ENCODE measurements at regions not wholly inside any gene's neighbourhood (a gene's known extent, or its start where the extent isn't known, plus 50 kb on each side); places are given as distances from the start of the nearest gene placed in this dataset.

DNA sequence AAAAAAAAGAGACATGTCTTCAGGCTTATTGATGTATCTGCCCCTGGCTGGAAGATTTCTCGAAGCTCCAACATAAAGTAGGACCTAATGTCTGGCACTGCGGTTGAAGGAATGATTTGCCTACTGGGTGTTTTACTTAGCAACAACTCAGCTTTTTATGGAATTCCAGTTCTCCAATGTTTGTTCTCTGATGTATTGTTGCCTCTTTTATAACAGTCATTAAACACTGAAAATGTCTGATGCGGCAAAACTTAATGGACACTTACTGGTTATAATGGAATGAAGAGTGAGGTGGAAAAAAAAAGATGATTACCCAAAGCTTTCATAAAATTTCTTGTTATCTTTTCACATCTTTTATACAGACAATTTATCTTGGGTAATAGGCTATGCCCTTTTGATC is 75.6 kb upstream of the ZFP42 start:
- Histone ChIP-seq H3K4me3 (no peak overlapping the region), H3K27me3 (no peaks in the 10 kb centered on the region), H3K27ac (no peak overlapping the region), H3K36me3 (no peaks in the 10 kb centered on the region), H3K4me1 (peaks cover 0 to 15% (median 0%) of the 10 kb centered on the region in 3 donors), H3K9me3 (no peaks in the 10 kb centered on the region)
- WGBS, 2 donors (ENCODE audit: low coverage in 1 of 2), result 97 to 100% methylated on average over 3 of the region's 3 CpGs
- no peak for ATAC-seq
- TF ChIP-seq CTCF (IDR thresholded peaks at IDR 0.05) (no peak), POLR2AphosphoS5 (IDR thresholded peaks at IDR 0.05) (no peak), POLR2A (IDR thresholded peaks at IDR 0.05) (no peak), EP300 (IDR thresholded peaks at IDR 0.05) (no peak)

DNA sequence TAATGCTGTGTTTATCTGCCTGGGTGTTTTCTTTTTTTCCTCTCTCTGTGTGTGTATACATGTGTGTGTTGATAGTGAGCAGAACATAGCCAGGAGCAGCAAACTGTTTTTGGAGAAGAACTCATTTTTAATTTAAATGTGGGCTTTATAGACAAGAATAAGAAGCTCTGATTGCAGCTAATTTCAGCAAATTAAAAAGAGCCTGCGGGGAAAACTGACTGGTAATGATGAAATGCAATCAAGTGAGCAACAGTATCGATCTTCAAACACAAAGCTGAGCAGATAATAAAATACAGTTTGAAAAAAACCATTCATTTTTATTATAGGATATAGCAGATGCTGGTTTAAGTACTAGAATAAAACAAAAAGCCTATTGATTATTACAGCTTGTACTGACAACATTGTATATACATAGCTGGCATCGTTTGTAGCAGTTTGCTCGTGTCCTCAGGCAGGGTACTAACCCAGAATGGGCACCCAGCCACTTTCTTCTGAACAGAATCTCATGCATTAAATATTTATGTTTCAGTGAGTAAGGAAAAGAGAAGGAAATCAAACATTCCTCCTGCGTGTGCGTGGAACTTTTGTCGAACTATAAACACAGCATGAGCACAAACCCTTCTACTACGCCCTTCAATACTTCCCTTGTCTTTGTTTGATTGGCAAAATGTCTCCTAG is 73.5 kb upstream of the ZFP42 start:
- H3K27ac ChIP-seq, result no peak overlapping the region
- H3K4me1 ChIP-seq, result peaks cover 0 to 15% (median 0%) of the 10 kb centered on the region in 3 donors
- TF ChIP-seq EP300 (IDR thresholded peaks at IDR 0.05) (no peak), CTCF (IDR thresholded peaks at IDR 0.05) (no peak), POLR2A (IDR thresholded peaks at IDR 0.05) (no peak), POLR2AphosphoS5 (IDR thresholded peaks at IDR 0.05) (no peak)
- ATAC-seq, result no peak
- no peaks in the 10 kb centered on the region for H3K27me3 ChIP-seq
- H3K9me3 ChIP-seq, result no peaks in the 10 kb centered on the region
- H3K4me3 ChIP-seq, result no peak overlapping the region
- 29 to 41% methylated on average over 7 to 8 of the region's 8 CpGs for WGBS, 2 donors (ENCODE audit: low coverage in 1 of 2)
- H3K36me3 ChIP-seq, result no peaks in the 10 kb centered on the region

DNA sequence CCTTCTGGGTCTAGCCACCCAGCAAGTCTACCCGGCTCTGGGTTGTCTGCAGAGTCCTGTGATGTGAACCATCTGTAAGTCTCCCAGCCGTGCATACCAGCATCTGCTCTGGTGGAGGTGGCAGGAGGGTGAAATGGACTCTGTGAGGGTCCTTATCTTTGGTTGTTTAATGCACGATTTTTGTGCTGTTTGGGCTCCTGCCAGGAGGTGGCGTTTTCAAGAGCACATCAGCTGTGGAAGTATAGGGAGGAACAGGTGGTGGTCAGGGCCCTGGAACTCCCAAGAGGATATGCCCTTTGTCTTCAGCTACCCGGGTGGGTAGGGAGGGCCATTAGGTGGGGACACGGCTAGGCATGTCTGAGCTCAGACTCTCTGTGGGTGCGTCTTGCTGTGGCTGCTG is 66.5 kb upstream of the ZFP42 start:
- no peak for TF ChIP-seq EP300 (IDR thresholded peaks at IDR 0.05)
- TF ChIP-seq POLR2AphosphoS5 (IDR thresholded peaks at IDR 0.05), result no peak
- TF ChIP-seq CTCF (IDR thresholded peaks at IDR 0.05), result no peak
- no peak for TF ChIP-seq POLR2A (IDR thresholded peaks at IDR 0.05)
- 94% methylated on average over 2 of the region's 7 CpGs; no CpG with 5 or more reads in 1 of the 2 donors for WGBS, 2 donors (ENCODE audit: low coverage in 1 of 2)

GRCh38 chr4:187934766-187935165 is 60.8 kb upstream of the ZFP42 start:
- no peaks in the 10 kb centered on the region for H3K36me3 ChIP-seq
- TF ChIP-seq POLR2A (IDR thresholded peaks at IDR 0.05), result no peak
- no peak for TF ChIP-seq POLR2AphosphoS5 (IDR thresholded peaks at IDR 0.05)
- TF ChIP-seq EP300 (IDR thresholded peaks at IDR 0.05), result no peak
- no peak for TF ChIP-seq CTCF (IDR thresholded peaks at IDR 0.05)
- H3K27me3 ChIP-seq, result no peaks in the 10 kb centered on the region
- no peak overlapping the region for H3K4me3 ChIP-seq
- no peaks in the 10 kb centered on the region for H3K9me3 ChIP-seq
- WGBS, 2 donors (ENCODE audit: low coverage in 1 of 2), result 36 to 42% methylated on average over 2 to 3 of the region's 3 CpGs
- H3K4me1 ChIP-seq, result no peaks in the 10 kb centered on the region
- ATAC-seq, result no peak
- H3K27ac ChIP-seq, result no peak overlapping the region

More for the DNA sequence above, 66.5 kb upstream of the ZFP42 start:
- Histone ChIP-seq H3K27ac (no peak overlapping the region), H3K4me1 (no peaks in the 10 kb centered on the region), H3K4me3 (no peak overlapping the region), H3K27me3 (no peaks in the 10 kb centered on the region), H3K9me3 (no peaks in the 10 kb centered on the region), H3K36me3 (no peaks in the 10 kb centered on the region)
- no peak for ATAC-seq

DNA sequence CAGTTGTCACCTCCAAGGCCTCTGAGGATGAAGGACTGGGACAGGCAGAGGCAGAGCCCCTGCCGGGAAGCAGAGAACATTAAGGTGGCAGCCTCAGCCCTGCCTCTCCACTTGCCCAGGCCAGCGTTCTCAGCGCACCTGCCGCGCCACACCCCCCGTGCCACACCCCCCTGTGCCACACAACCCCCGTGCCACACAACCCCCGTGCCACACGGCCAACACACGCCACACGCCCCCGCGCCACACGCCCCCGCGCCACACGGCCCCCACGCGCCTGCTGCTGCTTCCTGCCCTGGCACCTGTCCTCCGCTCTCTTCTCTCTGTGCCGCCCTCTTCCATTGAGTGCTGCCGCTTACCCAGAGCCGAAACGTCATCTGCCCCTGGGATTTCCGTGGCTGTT is 58.0 kb upstream of the ZFP42 start:
- Histone ChIP-seq H3K27me3 (no peaks in the 10 kb centered on the region), H3K36me3 (no peaks in the 10 kb centered on the region), H3K27ac (no peak overlapping the region), H3K4me3 (no peak overlapping the region), H3K9me3 (no peaks in the 10 kb centered on the region), H3K4me1 (no peaks in the 10 kb centered on the region)
- ATAC-seq, result no peak
- TF ChIP-seq CTCF (IDR thresholded peaks at IDR 0.05), result no peak
- TF ChIP-seq POLR2AphosphoS5 (IDR thresholded peaks at IDR 0.05), result no peak
- 93% methylated on average over 11 of the region's 25 CpGs; no CpG with 5 or more reads in 1 of the 2 donors for WGBS, 2 donors (ENCODE audit: low coverage in 1 of 2)

Data from gastroesophageal sphincter (tissue), 4 donors.